ENCODE measurements at regions not wholly inside any gene's neighbourhood (a gene's known extent, or its start where the extent isn't known, plus 50 kb on each side); places are given as distances from the start of the nearest gene placed in this dataset.

GRCh38 chr2:215847056-215847455, 166.3 kb downstream of the MREG start:
- no peak overlapping the region for H3K27ac ChIP-seq
- H3K9me3 ChIP-seq, result no peaks in the 10 kb centered on the region
- peaks cover 0 to 29% of the 10 kb centered on the region in 2 donors for H3K4me1 ChIP-seq
- DNase-seq (ENCODE audit: low spot score in 2 of 2), result no peak
- intact Hi-C loops (cut with DNase I), result no loop called here
- no peaks in the 10 kb centered on the region for H3K36me3 ChIP-seq
- no peak for TF ChIP-seq CTCF (IDR thresholded peaks at IDR 0.05)
- H3K4me3 ChIP-seq, result no peak overlapping the region
- H3K27me3 ChIP-seq, result no peaks in the 10 kb centered on the region

GRCh38 chr2:215845839-215846586, 167.3 kb downstream of the MREG start:
- Histone ChIP-seq H3K9me3 (no peaks in the 10 kb centered on the region), H3K27ac (no peak overlapping the region), H3K36me3 (no peaks in the 10 kb centered on the region), H3K27me3 (no peaks in the 10 kb centered on the region), H3K4me1 (peaks cover 0 to 22% of the 10 kb centered on the region in 2 donors), H3K4me3 (no peak overlapping the region)
- no peak for TF ChIP-seq CTCF (IDR thresholded peaks at IDR 0.05)
- intact Hi-C loops (cut with DNase I), result no loop called here
- DNase-seq (ENCODE audit: low spot score in 2 of 2), result no peak

GRCh38 chr2:215843579-215843978, 169.8 kb downstream of the MREG start:
- DNase-seq (ENCODE audit: low spot score in 2 of 2), result peak; percentile 44 to 89
- Histone ChIP-seq H3K27me3 (no peaks in the 10 kb centered on the region), H3K36me3 (no peaks in the 10 kb centered on the region), H3K4me1 (peaks cover 0 to 14% of the 10 kb centered on the region in 2 donors), H3K4me3 (no peak overlapping the region), H3K9me3 (no peaks in the 10 kb centered on the region), H3K27ac (peak overlapping the region; percentile 62 to 65)
- intact Hi-C loops (cut with DNase I), result loop anchor here (5.0 kb wide), 1 partner anchor 406 kb away; the partner anchor contains the start of gene FN1
- TF ChIP-seq CTCF (IDR thresholded peaks at IDR 0.05), result no peak

- intact Hi-C loops (cut with DNase I), result loop anchor here (5.0 kb wide), 1 partner anchor 404 kb away; the partner anchor contains the start of gene FN1
- Histone ChIP-seq H3K4me1 (peaks cover 0 to 14% of the 10 kb centered on the region in 2 donors), H3K36me3 (no peaks in the 10 kb centered on the region), H3K4me3 (no peak overlapping the region), H3K27ac (peak overlapping the region in 1 of 2 donors; percentile 19), H3K9me3 (no peaks in the 10 kb centered on the region), H3K27me3 (no peaks in the 10 kb centered on the region)
- no peak for TF ChIP-seq CTCF (IDR thresholded peaks at IDR 0.05)
- DNase-seq (ENCODE audit: low spot score in 2 of 2), result no peak
Measured at GRCh38 chr2:215841175-215841816, 172.1 kb downstream of the MREG start.

- Histone ChIP-seq H3K27me3 (no peaks in the 10 kb centered on the region), H3K9me3 (no peaks in the 10 kb centered on the region), H3K4me3 (no peak overlapping the region), H3K4me1 (peaks cover 0 to 14% of the 10 kb centered on the region in 2 donors), H3K27ac (no peak overlapping the region), H3K36me3 (no peaks in the 10 kb centered on the region)
- intact Hi-C loops (cut with DNase I), result loop anchor here (5.0 kb wide), 1 partner anchor 403 kb away; the partner anchor contains the start of gene FN1
- DNase-seq (ENCODE audit: low spot score in 2 of 2), result no peak
- TF ChIP-seq CTCF (IDR thresholded peaks at IDR 0.05), result no peak
Measured at GRCh38 chr2:215839816-215840215, 173.5 kb downstream of the MREG start.

Data from ascending aorta (tissue), 2 donors.